K562 (cell line): ENCODE measurements at regions not wholly inside any gene's neighbourhood (a gene's known extent, or its start where the extent isn't known, plus 50 kb on each side); places are given as distances from the start of the nearest gene placed in this dataset.

Experiments
- ATAC-seq: fragments of 200-7000 bp; cut with Tn5 transposase; 3 replicates; pipeline ENCODE4 v1.9.1; 2020; ENCODE audit warnings: moderate library complexity
- BruUV-seq: library from RNA; stranded (reverse); fragments of 400-500 nt; replicated peaks from 2 replicates; lab custom pipeline; 2021; lab: Mats Ljungman, UMichigan
- CTCF ChIA-PET: fragments of 300-600 bp; formaldehyde crosslinking; extraction: SDS; loops from one replicate; lab custom pipeline; 2021; ENCODE audit warnings: low intra/inter-chr PET ratio; lab: Yijun Ruan, JAX
- POLR2A ChIA-PET: fragments of 300-600, 350-650 bp; sonication (Branson Sonifier 250); formaldehyde crosslinking; extraction: SDS; loops from one replicate; lab custom pipeline; 2021; ENCODE audit warnings: antibody characterized with exemption, inconsistent platforms; lab: Yijun Ruan, JAX
- DNase-seq, 4 experiments: peaks; one replicate each; pipeline versions ENCODE4 v3.0.0 to v3.0.0-alpha.2; 2011 to 2018; ENCODE audit warnings: low spot score in 3 of 4, mixed read lengths in 3 of 4; ENCODE audit errors: extremely low read depth in 1 of 4
- FAIRE-seq: peaks from 2 replicates; lab custom pipeline; 2011; peaks lifted over from hg19 to GRCh38; lab: Jason Lieb, UNC
- H2AFZ ChIP-seq: 2 replicates; pipeline ENCODE4 v1.6.0; 2011; ENCODE audit warnings: low read depth, low read length, control low read depth, inconsistent platforms
- H3K27ac ChIP-seq: fragments of 200-600 bp; 3 replicates; pipeline ENCODE4 v1.8.0; 2011; ENCODE audit warnings: low read depth, mild to moderate bottlenecking, control low read depth, inconsistent platforms, low read length, moderate library complexity, mixed read lengths; ENCODE audit errors: extremely low read depth
- H3K27me3 ChIP-seq, 2 experiments: fragments of 300-600 bp in 1 of 2; 2 replicates in 1 of 2; 3 replicates in 1 of 2; pipeline versions ENCODE4 v1.6.0 to v1.8.0; 2011; ENCODE audit warnings: inconsistent platforms in 2 of 2, low read length in 2 of 2, mild to moderate bottlenecking in 1 of 2, mixed read lengths in 1 of 2, moderate library complexity in 1 of 2; ENCODE audit not compliant: control insufficient read depth in 2 of 2, insufficient read depth in 2 of 2
- H3K36me3 ChIP-seq: fragments of 300-600 bp; 3 replicates; pipeline ENCODE4 v1.8.0; 2011; ENCODE audit warnings: mild to moderate bottlenecking, low read length, inconsistent platforms; ENCODE audit not compliant: control insufficient read depth, insufficient read depth
- H3K4me1 ChIP-seq, 2 experiments: fragments of 200-600 bp in 1 of 2; replicated peaks in 1 of 2; 2 replicates in 1 of 2; 3 replicates in 1 of 2; pipeline versions ENCODE4 v1.5.1 to v1.8.0; 2011; ENCODE audit warnings: inconsistent platforms in 2 of 2, low read length in 2 of 2, mild to moderate bottlenecking in 1 of 2, mixed read lengths in 1 of 2, moderate library complexity in 1 of 2; ENCODE audit not compliant: control insufficient read depth in 2 of 2, insufficient read depth in 2 of 2
- H3K4me2 ChIP-seq: 2 replicates; pipeline ENCODE4 v1.6.1; 2011; ENCODE audit warnings: low read length, control low read depth, inconsistent platforms, mixed read lengths; ENCODE audit not compliant: insufficient read depth
- H3K4me3 ChIP-seq: fragments of 200-600 bp; sonication (generic), shearing (Covaris generic); 2 replicates; pipeline ENCODE4 v1.5.1; 2016; ENCODE audit warnings: control low read depth, inconsistent platforms
- H3K79me2 ChIP-seq: fragments of 200-600 bp; 3 replicates; pipeline ENCODE4 v1.8.0; 2011; ENCODE audit warnings: low read length, inconsistent platforms; ENCODE audit not compliant: control insufficient read depth, insufficient read depth
- H3K9ac ChIP-seq, 2 experiments: 2 replicates each; pipeline versions ENCODE4 v1.6.0 to v1.6.1; 2011; ENCODE audit warnings: low read depth in 2 of 2, low read length in 2 of 2, control low read depth in 1 of 2, inconsistent platforms in 1 of 2, mild to moderate bottlenecking in 1 of 2, mixed read lengths in 1 of 2; ENCODE audit not compliant: insufficient read depth in 1 of 2
- H3K9me1 ChIP-seq: one replicate; pipeline ENCODE4 v1.6.0; 2011; ENCODE audit warnings: inconsistent platforms, mild to moderate bottlenecking, low read length, moderate library complexity; ENCODE audit not compliant: control insufficient read depth, insufficient read depth
- H3K9me3 ChIP-seq: replicated peaks from 2 replicates; pipeline ENCODE4 v1.5.1; 2011; ENCODE audit warnings: low read depth, low read length, inconsistent platforms; ENCODE audit not compliant: control insufficient read depth, insufficient read depth
- H4K20me1 ChIP-seq: replicated peaks from 2 replicates; pipeline ENCODE4 v1.6.1; 2011; ENCODE audit warnings: low read length, inconsistent platforms, mixed read lengths; ENCODE audit not compliant: control insufficient read depth, insufficient read depth
- CHCHD3 ChIP-seq: fragments of 250-450 bp; sonication (Bioruptor Pico); IDR thresholded peaks from 2 replicates; pipeline ENCODE4 v2.1.2; 2022; ENCODE audit warnings: mild to moderate bottlenecking
- DNMT1 ChIP-seq: fragments of 450-650 bp; IDR thresholded peaks from 2 replicates; pipeline ENCODE4 v1.6.1; 2016; ENCODE audit warnings: antibody characterized with exemption, mild to moderate bottlenecking
- ETV6 ChIP-seq, 3 experiments: fragments of 150-350 bp in 1 of 3; sonication (generic) in 1 of 3; formaldehyde crosslinking in 1 of 3; IDR thresholded peaks; 2 replicates each; pipeline versions ENCODE4 v1.6.1 to v1.8.0; 2014 to 2022; ENCODE audit warnings: borderline replicate concordance in 2 of 3, low read depth in 2 of 3, antibody characterized with exemption in 1 of 3, low read length in 1 of 3, mild to moderate bottlenecking in 1 of 3, missing genetic modification reagents in 1 of 3
- FOXA1 ChIP-seq: fragments of 450-650 bp; IDR thresholded peaks from 2 replicates; pipeline ENCODE4 v1.6.1; 2016; ENCODE audit warnings: mild to moderate bottlenecking, borderline replicate concordance
- MTF1 ChIP-seq: fragments of 250-450 bp; sonication (Bioruptor Pico); IDR thresholded peaks from 2 replicates; pipeline ENCODE4 v1.9.0; 2021; ENCODE audit warnings: moderate library complexity, mild to moderate bottlenecking, inconsistent platforms, borderline replicate concordance
- RBFOX2 ChIP-seq: fragments of 200-400 bp; formaldehyde crosslinking; IDR thresholded peaks from 2 replicates; pipeline ENCODE4 v1.6.1; 2017; ENCODE audit warnings: low read depth, mild to moderate bottlenecking, low read length, moderate library complexity
- TRIM28 ChIP-seq: fragments of 450-650 bp; IDR thresholded peaks from 2 replicates; pipeline ENCODE4 v1.6.1; 2017
- ZNF3 ChIP-seq: fragments of 250-450 bp; sonication (Bioruptor Pico); IDR thresholded peaks from 2 replicates; pipeline ENCODE4 v1.5.0; 2021; ENCODE audit warnings: mild to moderate bottlenecking, moderate library complexity
- in situ Hi-C: fragments of 300-500 bp; cut with MboI; formaldehyde crosslinking; loops from 4 replicates; pipeline ENCODE4 v1.15.0; 2018; ENCODE audit warnings: inconsistent platforms, mixed read lengths
- intact Hi-C: fragments of 100-400 bp; cut with micrococcal nuclease; formaldehyde crosslinking; loops from 2 replicates; pipeline ENCODE4 v1.14.2; 2022
- TF ChIP-seq, protein P1 (sequence below): fragments of 250-450 bp; sonication (Bioruptor Pico); IDR thresholded peaks from 2 replicates; pipeline ENCODE4 v1.5.0; 2020; ENCODE audit warnings: mild to moderate bottlenecking, borderline replicate concordance
- TF ChIP-seq, protein P2 (sequence below), 2 experiments: fragments of 450-650 bp; conservative IDR thresholded peaks; 2 replicates each; pipeline ENCODE4 v1.6.1; 2017; ENCODE audit warnings: mild to moderate bottlenecking in 2 of 2, moderate library complexity in 2 of 2
- TF ChIP-seq, protein P3 (sequence below), 2 experiments: fragments of 450-650 bp; IDR thresholded peaks; 2 replicates each; pipeline ENCODE4 v1.6.1; 2018; ENCODE audit warnings: mild to moderate bottlenecking in 2 of 2, low read depth in 1 of 2; ENCODE audit not compliant: partially characterized antibody in 2 of 2

DNA sequence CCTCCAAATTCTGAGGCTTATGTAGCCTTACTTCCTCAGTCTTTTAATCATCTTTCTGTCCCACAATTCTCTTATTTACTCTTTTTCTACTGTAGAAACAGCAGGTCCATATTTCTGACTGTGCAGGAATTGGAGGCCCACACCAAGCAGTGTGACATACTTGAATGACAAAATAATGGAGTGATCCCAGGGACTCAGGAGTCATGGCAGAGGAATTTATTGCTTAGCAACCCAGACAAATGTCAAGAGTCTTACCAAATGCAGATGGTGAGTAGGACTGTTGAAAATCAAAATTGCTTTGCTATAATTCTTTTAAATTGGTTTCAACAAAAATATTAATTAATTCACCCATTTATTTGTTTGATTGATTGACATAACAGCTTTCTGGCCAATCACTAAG, 59.9 kb downstream of the HTR1B start:
- no peak overlapping the region for H3K4me3 ChIP-seq
- no peak overlapping the region for H3K27ac ChIP-seq
- H3K9ac ChIP-seq, result no peak overlapping the region
- H3K4me2 ChIP-seq, result no peak overlapping the region
- in situ Hi-C loops, result no loop called here
- H3K9me3 ChIP-seq, result no peaks in the 10 kb centered on the region
- no peak overlapping the region for H2AFZ ChIP-seq
- TF ChIP-seq ZNF3 (CRISPR knock-in tag), result no peak
- TF ChIP-seq FOXA1, result no peak
- TF ChIP-seq TRIM28, result no peak
- TF ChIP-seq, protein P1, sequence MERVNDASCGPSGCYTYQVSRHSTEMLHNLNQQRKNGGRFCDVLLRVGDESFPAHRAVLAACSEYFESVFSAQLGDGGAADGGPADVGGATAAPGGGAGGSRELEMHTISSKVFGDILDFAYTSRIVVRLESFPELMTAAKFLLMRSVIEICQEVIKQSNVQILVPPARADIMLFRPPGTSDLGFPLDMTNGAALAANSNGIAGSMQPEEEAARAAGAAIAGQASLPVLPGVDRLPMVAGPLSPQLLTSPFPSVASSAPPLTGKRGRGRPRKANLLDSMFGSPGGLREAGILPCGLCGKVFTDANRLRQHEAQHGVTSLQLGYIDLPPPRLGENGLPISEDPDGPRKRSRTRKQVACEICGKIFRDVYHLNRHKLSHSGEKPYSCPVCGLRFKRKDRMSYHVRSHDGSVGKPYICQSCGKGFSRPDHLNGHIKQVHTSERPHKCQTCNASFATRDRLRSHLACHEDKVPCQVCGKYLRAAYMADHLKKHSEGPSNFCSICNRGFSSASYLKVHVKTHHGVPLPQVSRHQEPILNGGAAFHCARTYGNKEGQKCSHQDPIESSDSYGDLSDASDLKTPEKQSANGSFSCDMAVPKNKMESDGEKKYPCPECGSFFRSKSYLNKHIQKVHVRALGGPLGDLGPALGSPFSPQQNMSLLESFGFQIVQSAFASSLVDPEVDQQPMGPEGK (CRISPR knock-in tag), result no peak
- no peak for TF ChIP-seq CHCHD3 (CRISPR knock-in tag)
- TF ChIP-seq ETV6 (IDR thresholded peaks at IDR 0.05; ENCODE audit: borderline replicate concordance in 1 of 2, low read depth in 2 of 2, low read length in 1 of 2), result no peak
- TF ChIP-seq ETV6 (CRISPR knock-in tag; IDR thresholded peaks at IDR 0.05; ENCODE audit: borderline replicate concordance), result no peak
- TF ChIP-seq MTF1 (CRISPR knock-in tag), result no peak
- TF ChIP-seq, protein P2, sequence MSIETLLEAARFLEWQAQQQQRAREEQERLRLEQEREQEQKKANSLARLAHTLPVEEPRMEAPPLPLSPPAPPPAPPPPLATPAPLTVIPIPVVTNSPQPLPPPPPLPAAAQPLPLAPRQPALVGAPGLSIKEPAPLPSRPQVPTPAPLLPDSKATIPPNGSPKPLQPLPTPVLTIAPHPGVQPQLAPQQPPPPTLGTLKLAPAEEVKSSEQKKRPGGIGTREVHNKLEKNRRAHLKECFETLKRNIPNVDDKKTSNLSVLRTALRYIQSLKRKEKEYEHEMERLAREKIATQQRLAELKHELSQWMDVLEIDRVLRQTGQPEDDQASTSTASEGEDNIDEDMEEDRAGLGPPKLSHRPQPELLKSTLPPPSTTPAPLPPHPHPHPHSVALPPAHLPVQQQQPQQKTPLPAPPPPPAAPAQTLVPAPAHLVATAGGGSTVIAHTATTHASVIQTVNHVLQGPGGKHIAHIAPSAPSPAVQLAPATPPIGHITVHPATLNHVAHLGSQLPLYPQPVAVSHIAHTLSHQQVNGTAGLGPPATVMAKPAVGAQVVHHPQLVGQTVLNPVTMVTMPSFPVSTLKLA (conservative IDR thresholded peaks at IDR 0.05), result no peak
- no peak for TF ChIP-seq RBFOX2
- TF ChIP-seq DNMT1, result no peak
- TF ChIP-seq, protein P3, sequence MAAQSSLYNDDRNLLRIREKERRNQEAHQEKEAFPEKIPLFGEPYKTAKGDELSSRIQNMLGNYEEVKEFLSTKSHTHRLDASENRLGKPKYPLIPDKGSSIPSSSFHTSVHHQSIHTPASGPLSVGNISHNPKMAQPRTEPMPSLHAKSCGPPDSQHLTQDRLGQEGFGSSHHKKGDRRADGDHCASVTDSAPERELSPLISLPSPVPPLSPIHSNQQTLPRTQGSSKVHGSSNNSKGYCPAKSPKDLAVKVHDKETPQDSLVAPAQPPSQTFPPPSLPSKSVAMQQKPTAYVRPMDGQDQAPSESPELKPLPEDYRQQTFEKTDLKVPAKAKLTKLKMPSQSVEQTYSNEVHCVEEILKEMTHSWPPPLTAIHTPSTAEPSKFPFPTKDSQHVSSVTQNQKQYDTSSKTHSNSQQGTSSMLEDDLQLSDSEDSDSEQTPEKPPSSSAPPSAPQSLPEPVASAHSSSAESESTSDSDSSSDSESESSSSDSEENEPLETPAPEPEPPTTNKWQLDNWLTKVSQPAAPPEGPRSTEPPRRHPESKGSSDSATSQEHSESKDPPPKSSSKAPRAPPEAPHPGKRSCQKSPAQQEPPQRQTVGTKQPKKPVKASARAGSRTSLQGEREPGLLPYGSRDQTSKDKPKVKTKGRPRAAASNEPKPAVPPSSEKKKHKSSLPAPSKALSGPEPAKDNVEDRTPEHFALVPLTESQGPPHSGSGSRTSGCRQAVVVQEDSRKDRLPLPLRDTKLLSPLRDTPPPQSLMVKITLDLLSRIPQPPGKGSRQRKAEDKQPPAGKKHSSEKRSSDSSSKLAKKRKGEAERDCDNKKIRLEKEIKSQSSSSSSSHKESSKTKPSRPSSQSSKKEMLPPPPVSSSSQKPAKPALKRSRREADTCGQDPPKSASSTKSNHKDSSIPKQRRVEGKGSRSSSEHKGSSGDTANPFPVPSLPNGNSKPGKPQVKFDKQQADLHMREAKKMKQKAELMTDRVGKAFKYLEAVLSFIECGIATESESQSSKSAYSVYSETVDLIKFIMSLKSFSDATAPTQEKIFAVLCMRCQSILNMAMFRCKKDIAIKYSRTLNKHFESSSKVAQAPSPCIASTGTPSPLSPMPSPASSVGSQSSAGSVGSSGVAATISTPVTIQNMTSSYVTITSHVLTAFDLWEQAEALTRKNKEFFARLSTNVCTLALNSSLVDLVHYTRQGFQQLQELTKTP (IDR thresholded peaks at IDR 0.05; ENCODE audit: low read depth in 1 of 2, partially characterized antibody in 2 of 2), result no peak
- no peaks in the 10 kb centered on the region for H3K9me1 ChIP-seq
- no peaks in the 10 kb centered on the region for H3K27me3 ChIP-seq
- H3K36me3 ChIP-seq, result no peaks in the 10 kb centered on the region
- DNase-seq (no peak), FAIRE-seq (no peak), ATAC-seq (no peak)
- no peaks in the 10 kb centered on the region for H3K4me1 ChIP-seq
- no peaks in the 10 kb centered on the region for H3K79me2 ChIP-seq
- intact Hi-C loops, result no loop called here
- no TSS peak for BruUV-seq
- no peaks in the 10 kb centered on the region for H4K20me1 ChIP-seq
- ChIA-PET CTCF (no interaction called here), POLR2A (no interaction called here)
